ENCODE measurements at regions not wholly inside any gene's neighbourhood (a gene's known extent, or its start where the extent isn't known, plus 50 kb on each side); places are given as distances from the start of the nearest gene placed in this dataset.
"Not testable (repeated sequence)": the region's sequence is repeated elsewhere in the genome, so short reads cannot be mapped to it uniquely, and the experiment has no call there.

DNA sequence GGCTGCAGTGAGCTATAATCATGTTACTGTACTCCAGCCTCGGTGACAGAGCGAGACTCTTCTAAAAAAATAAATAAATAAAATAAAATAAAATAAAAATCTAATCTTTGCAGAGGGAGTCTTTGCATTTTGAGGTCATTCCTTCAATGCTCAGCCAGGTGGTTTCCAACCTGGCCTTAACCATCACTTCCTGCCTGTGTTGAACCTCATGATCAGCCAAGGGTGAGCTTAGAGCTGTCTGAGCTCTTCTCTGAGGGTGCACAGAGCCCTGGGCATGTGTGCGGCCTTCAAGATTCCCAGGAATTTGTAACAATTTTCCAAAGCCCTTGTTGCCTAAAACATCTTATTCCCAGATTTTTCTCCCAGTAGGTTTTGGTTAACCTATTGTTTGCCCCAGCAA, 94.3 kb downstream of the KCNJ12 start:
- DNase-seq: not testable (repeated sequence)

DNA sequence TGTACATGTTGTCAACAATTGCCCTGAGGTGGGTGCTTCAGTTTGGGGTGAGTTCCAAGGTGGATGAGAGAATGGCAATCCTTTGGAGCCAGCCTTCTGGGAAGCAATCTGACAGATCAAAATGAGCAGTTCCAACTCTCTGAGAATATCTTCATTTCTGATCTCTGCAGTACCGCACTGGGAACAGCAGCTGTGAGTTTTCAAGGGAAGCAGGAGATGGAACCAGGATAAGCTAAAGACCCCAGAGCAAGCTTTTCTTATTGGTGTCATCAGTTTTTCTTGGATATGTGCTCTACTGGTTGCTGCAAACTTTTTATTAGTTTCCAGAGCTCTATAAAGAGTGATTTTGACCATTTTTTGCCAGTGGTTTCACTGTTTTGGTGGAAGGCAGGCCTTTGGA, 94.7 kb downstream of the KCNJ12 start:
- no peak for DNase-seq

DNA sequence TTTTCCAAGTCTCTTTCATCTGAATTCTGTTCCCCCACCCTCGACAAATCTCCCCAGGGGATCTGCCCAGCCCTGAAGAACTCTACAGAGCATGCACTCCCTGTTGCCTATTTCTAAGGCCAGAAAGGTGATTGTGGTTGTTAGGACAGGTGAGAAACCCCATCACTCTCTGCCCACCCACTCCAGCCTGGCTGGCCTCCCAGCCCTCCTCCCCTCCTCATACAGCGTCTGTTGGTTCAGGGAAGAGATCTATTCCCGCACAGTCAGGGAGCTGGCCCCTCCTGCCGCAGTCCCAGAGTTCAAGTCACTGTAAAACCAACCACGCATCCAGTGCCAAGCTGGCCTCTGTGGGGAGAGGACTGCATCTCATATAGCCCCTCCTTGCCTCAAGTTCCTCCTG, 98.7 kb downstream of the KCNJ12 start:
- DNase-seq: no peak

DNA sequence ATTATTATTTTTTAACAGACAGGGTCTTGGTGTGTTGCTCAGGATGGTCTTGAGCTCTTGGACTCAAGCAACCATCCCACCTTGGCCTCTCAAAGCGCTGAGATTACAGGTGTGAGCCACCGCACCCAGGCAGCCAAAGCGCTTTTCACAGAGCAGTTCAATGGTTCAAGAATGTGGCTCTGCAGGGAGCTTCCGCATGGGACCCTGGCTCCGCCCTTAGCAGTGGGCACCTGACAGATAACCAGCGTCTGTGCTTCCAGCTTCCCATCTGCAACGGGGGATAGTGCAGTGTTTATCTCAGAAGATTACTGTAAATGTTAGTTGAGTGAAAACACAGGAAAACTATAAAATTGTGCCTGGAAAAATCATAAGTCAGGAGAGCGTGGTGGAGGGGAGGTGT, 99.4 kb downstream of the KCNJ12 start:
- no peak for DNase-seq

DNA sequence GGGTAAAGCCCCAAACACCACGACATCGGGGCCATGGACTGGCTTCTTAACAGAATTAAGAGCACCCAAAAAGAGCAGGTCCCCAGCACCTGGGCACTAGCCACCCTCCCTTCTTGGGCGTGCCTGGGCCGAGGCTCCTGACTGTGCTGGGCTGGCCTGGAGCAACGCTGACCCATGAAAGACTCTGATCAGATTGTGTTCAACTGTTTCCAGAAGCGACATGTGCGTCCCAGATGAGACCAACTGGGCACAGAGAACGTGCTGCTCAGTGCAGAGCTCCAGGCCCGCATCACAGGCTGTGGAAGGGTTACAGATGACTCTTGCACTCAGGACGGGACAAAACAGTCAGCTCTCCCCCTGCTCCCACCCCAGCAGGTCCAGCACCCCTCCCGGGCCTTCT, 100.7 kb downstream of the KCNJ12 start:
- no peak for DNase-seq

DNA sequence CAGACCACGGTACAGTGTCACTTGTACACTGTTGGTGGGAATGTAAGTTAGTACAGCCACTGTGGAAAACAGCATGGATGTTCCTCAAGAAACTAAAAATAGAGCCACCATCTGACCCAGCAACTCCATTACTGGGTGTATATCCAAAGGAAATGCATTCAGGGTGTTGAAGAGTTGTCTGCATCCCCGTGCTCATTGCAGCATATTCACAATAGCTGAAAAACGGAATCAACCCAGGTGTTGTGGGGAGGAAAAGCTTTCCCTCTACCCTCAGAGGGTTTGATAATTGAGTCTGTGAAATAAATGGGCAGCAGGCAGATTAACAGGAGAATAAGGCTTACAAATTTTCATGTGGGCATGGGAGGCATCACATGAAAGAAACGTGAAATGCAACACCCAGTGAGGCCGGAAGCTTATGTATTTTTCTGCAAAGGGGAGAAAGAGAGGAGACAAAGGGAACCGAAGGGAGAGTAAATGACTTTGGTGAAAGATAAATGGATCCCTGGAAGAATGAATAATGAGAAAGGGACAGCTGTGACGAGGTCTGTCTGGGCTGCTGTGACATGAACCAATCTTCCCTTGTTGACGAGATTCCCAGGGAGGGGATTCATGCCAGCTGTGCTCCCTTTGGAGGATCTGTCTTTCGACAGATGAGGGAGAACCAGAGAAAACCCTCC, 106.2 kb downstream of the KCNJ12 start:
- no peak for DNase-seq

DNA sequence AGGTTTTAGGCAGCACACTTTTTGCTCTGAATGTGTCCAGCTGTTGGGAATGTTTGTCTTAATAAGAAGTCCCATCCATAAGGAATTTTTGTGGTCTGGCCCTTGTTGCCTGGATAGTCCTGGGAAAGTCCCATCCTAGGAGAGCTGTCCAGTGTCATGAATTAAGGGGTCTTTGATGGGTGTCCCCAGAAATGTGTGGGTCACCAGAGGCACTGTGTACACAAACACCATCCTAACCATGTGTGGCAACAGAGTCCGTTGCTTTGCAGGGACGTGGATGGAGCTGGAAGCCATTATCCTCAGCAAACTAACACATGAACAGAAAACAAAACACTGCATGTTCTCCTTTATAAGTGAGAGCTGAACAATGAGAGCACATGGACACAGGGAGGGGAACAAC, 111.9 kb downstream of the KCNJ12 start:
- DNase-seq: not testable (repeated sequence)

DNA sequence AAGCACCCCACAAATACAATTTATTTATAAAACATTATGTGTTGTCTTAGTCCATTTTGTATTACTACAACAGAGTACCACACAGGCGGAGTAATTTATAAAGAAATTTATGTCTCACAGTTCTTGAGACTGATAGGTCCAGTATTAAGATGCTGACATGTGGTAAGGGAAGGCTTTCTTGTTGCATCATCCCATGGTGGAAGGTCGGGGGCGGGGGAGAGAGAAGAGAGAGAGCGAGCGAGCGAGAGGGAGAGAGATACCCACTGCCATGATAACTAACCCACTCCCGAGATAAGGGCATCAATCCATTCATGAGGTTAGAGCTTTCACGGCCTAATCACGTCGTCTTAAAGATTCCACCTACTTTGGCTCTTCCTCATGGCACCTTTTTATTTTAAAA, 117.8 kb downstream of the KCNJ12 start:
- DNase-seq: no peak

DNA sequence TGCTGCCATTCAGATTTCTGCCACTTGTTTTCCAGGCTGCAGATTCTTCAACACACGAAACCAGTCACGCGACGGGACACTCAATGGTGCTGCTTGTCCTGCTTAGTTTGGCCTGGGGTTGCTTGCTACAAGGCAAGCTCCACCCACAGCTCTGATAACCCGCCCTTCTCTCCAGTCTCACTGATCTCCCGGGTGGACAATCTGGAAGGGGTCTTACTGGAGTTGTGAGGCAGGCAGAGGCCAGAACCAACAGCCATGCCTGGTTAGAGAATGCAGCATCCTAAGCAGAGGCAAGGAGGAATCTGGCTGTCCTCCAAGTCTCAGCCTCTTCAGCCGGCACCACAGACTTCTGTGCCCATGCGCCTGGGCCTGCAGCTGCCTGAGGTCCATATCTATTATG, 119.1 kb downstream of the KCNJ12 start:
- DNase-seq: peak; percentile 50

DNA sequence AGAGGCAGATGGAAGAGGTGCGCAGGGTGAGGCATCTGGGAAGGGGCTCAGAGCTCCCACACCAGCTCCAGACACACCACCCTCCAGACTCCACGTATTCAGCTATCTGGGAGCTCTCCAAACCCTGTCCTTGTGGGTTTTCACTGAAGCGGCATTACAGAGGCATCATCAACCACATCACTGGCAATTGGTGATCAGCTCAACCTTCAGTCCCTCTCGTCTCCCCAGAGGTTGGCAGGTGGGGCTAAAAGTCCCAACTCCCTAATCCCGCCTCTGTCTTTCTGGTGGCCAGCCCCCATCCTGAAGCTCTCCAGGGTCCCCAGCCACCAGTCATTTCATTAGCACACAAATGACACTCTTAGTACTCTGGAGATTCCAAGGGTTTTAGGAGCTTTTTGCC, 123.9 kb downstream of the KCNJ12 start:
- no peak for DNase-seq

DNA sequence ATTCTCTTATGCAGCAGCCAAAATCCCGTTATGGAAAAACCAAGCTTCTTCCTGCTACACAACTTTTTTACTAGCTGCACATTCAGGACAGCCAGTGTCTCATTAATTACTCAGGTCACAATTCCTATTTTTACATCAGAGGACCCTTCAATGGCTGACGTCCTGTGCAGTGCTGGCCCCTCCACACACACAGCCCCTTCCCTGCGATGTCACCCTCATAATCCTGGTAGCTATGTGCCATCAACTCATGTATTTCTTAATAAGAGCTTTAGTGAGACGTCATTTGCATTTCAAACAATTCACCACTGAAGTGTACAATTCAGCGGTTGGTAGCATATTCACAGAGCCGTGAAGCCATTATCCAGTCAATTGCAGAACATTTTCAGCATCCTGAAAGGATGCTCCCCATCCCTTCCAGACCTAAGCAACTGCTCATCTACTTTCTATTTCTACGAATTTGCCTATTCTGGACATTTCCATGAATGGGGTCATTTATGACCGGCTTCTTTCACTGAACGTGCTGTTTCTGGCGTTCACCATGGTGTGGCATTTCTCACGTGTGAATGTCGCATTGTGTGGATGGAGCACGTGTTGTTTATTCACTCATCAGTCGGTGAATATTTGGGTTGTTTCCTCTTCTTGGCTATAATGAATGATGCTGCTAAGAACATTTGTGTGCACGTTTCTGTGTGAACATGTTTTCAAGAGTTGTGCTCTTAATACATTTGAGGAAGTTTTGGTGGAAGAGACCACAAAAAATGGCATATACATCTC, 126.0 kb downstream of the KCNJ12 start:
- not testable (repeated sequence) for DNase-seq

DNA sequence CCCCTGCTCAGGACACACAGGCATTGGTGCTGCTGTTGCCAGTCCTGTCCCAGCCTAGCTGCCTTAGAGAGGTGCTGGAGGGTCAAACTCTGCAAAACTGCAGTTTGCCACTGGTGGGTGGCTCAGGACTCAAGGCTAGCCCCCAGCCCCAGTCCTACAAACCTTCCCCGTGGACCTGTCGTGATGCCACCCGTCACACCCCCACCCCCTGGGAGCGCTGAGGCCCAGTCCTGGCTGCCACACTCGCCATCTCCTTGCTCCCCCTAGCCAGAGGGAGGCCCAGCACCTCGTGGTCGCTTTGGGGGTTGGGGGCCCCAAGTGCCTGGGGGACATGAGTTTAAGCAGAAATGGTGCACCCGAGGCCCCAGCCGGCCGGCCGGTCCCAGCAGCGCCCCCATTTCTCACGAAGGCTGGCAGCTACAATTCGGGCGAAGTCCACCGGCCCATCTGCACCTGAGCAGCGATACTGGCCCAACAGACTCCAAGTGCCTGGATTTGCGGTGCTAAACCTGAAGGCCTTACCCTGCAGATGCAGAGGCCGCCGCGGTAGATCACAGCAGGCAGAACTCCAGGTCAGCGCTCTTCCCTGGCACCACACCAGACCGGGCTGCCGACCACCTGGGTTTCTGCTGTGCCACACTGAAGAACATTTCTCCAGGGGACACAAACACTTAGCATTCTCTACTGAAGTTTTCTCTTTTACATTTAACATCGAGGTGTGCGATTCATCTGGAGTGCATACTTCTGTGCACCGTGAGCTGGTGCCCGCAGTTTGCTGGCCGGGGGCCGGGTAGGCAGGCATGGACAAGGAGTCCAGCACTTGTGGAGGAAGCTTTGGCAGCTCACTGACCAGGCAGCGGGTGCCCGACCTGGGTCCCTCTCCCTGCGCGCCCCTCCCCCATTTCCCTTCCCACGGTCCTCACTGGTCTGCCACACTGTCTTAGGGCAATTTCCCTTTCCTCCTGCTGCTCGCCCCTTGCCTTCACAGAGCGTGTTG, 130.0 kb downstream of the KCNJ12 start:
- DNase-seq: no peak

DNA sequence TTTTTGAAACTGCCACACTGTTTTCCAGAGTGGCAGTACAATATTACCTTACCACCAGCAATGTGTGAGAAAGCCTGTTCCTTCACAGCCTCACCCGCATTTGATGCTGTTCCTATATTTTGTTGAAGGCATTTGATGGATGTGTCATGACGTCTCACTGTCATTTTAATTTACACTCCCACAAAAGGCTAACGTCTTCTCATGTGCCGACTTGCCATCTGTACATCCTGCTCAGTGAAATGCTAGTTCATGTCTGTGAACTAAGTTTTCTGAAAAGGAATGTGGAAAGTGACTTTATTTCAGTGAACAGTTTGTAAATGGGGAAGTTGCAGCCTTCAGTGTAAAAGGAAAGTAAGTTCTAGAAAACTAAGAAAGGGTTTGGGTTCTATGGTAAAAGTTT, 131.6 kb downstream of the KCNJ12 start:
- not testable (repeated sequence) for DNase-seq

DNA sequence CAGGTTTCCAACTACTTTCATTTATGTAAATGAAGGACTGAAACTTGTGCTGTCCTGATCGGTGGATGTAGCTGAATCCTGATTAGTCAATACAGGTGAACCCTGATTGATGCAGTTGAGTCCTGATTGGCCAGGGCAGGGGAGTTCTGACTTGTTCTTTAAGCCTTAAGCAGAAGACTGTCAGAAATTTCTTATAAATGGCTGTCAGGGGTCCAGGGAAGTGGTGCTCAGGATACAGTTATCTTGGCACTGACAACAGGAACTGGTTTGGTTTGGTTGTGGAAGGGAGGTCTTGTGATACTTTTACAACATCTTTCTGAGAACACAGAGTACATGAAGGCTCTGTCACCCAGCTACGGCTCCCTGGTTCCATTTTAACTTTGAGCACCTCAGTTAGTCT, 132.1 kb downstream of the KCNJ12 start:
- DNase-seq: no peak

DNA sequence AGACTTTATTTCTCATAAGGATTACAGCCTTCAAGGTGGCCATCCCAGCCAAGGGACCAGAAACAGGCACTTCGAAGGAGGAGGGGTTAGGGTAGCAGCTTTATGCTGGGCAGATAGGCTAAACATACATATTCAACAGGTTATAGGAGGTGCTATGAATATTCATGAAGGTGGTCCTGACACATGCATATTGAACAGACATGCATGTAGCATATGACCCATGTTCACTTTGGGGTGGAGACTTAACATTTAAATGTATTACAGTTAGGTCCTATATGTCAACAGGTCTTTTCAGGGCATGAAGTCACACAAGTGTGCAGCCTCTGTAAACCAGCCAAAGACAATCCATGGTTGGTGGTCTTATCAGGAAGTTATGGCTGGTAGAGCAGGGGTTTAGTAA, 133.2 kb downstream of the KCNJ12 start:
- not testable (repeated sequence) for DNase-seq

DNA sequence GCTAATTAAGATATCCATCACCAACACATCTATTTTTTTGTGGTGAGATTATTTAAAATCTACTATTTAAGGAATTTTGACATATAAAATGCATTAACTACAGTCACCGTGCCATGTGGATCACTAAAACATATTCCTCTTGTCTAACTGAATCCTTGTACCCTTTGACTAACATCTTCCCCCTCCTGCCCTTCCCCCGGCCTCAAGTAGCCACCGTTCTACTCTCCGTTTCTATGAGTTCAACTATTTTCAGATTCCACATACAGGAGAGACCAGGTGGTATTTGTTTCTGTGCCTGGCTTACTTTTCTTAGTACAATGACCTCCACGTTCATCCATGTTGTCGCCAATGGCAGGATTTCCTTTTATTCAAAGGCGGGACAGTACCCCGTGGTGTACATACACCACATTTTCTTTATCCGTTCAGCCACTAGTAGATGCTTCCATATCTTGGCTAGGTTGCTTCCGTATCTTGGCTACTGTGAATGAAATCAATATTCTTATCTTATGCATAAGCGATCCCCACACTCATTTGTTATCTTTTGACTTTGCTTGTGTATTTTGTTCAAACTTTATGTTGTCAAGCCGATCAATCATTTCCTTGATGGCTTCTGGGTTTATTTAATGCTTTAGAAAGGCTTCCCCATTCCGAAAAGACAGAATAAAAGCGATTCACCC, 134.7 kb downstream of the KCNJ12 start:
- no peak for DNase-seq

DNA sequence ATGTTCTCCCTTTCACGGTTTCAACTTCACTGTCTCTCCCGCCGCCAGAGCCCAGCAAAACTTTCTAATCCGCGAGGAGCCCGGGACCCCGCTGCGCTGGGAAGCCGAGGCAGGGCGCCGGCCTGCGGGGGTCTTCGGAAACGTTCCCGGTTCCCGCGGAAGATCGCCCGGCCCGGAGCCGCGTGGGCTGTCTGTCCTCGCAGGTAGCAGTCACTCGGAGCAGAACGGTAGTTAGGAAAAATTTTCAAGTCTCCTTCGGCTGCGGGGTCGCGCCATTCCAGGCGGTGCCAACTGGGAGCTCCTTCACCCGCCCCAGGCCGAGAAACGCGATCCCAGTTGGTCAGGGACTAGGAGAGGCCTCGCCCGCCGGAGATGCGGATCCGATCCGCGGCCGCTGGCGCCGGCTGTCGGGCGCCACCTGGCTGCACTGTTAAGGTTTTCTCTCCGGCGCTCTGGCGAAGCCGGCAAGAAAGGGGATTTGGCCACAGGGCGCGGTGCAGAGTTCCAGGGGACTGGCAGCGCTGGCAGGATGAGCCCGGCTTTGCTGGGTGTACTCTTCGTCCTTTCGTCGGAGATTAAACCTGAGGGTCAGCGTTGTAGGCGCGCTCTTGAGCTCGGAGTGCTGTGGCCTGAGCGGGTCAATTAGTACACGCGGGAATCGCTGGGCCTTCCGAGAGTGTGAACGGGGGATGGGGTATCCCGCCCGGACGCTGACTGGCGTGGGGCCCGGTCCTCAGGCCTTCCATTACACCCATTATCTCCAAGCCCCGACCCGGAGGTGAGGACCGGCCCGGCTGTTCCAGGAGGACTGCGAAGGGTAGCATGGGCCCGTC, 135.4 kb downstream of the KCNJ12 start:
- peak; percentile 17 for DNase-seq

DNA sequence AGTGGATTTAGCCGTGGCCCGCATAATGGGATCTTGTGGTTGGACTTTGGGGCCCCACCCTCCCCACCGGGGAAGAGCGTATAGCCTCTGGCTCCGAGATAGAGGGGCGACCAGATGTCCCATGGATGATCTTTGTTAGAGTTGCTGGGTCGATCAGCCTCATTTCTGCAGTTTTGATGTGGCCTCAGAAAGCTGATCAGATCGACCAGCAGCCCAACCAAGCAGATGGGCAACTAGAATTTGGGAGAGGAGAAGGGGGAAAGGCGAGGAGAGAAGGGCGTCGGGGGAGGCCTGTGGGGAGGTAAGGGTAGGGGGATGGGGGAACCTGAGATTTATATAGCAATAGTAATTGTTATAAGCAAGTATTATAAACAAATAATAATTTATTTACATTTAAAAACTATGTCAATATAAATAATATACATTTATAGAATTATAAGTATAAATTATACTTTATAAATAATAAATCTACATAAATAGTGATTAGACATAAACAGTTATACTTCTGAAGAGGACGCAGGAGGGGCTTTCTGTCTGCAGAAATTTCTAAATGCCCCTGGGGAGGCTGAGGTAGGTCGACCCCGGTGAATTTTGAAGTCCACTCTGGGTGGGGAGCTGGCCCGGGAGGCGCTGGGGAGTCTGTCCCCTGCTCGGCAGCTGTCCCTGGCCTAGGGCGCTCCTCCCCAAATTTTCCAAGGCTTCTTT, 136.3 kb downstream of the KCNJ12 start:
- DNase-seq: no peak

DNA sequence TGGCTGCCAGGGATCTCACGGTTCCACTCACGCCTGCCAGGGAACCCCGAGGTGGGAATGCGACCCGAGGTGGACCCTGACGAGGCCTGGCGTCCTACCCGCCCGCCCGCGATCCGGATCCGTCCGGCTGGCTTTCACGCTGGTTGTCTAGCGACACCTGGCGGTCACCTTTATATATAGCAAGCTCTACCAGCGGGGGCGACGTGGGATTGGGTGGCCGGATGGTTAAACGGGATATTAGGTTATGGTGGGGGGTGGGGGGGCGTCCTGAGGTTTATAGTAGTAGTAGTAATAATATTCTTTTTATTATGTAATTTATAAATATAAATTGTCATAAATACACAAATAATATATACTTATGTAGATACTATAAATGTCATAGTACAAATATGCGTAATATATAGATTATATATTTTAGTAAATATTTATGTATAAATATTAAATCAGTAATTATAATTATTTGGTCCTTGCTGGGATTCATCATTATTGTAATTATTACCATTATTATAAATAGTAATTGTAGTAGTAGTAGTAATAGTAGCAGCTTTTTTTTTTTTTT, 136.9 kb downstream of the KCNJ12 start:
- peak; percentile 15 for DNase-seq

DNA sequence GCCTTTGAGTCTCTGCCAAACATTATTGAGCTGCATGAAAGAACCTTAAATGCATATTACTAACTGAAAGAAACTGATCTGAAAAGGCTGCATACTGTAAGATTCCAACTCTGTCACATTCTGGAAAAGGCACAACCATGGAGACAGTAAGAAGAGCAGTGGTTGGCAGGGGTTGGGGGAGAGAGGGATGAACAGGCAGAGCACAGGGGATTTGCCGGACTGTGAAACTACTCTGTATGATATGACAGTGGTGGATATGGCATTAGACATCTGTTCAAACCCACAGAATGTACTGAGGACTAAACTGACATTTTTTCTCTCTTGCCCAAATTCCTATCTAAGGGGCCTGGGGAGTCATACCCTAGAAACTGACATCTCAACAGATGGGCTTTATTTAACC, 138.4 kb downstream of the KCNJ12 start:
- DNase-seq: not testable (repeated sequence)

Measured in DMS79 treated with DMSO at 0.1 percent for 48 hours (cell line).